HepG2 (cell line): ENCODE measurements at regions not wholly inside any gene's neighbourhood (a gene's known extent, or its start where the extent isn't known, plus 50 kb on each side); places are given as distances from the start of the nearest gene placed in this dataset.

Experiments used
- ATAC-seq: fragments of 200-7000 bp; cut with Tn5 transposase; 3 replicates; pipeline ENCODE4 v1.9.1; 2020; ENCODE audit warnings: mild to moderate bottlenecking, moderate library complexity
- BruUV-seq: library from RNA; stranded (reverse); fragments of 400-500 nt; replicated peaks from 2 replicates; lab custom pipeline; 2021; lab: Mats Ljungman, UMichigan
- CTCF ChIA-PET: fragments of 300-600 bp; formaldehyde crosslinking; extraction: SDS; loops from one replicate; lab custom pipeline; 2021; ENCODE audit warnings: low total read pairs, inconsistent platforms, low intra/inter-chr PET ratio; lab: Yijun Ruan, JAX
- POLR2A ChIA-PET: fragments of 350-600 bp; sonication (Branson Sonifier 250); formaldehyde crosslinking; loops from one replicate; lab custom pipeline; 2020; ENCODE audit warnings: antibody characterized with exemption, inconsistent platforms; lab: Yijun Ruan, JAX
- DNase-seq: peaks from one replicate; pipeline ENCODE4 v3.0.0-alpha.2; 2015; ENCODE audit warnings: low spot score
- FAIRE-seq: peaks from 3 replicates; lab custom pipeline; 2011; peaks lifted over from hg19 to GRCh38; lab: Jason Lieb, UNC
- H2AFZ ChIP-seq: one replicate; pipeline ENCODE4 v1.6.1; 2011; ENCODE audit warnings: low read length, inconsistent platforms
- H3K27ac ChIP-seq: fragments of 300-600 bp; 3 replicates; pipeline ENCODE4 v1.8.0; 2011; ENCODE audit warnings: mixed run types, mild to moderate bottlenecking, mixed read lengths, low read length, inconsistent platforms; ENCODE audit not compliant: insufficient read depth; ENCODE audit errors: extremely low read length
- H3K27me3 ChIP-seq, 2 experiments: fragments of 200-600 bp in 1 of 2; 2 replicates in 1 of 2; 3 replicates in 1 of 2; pipeline versions ENCODE4 v1.6.0 to v1.8.0; 2011; ENCODE audit warnings: low read length in 2 of 2, mild to moderate bottlenecking in 2 of 2, moderate library complexity in 2 of 2, inconsistent platforms in 1 of 2; ENCODE audit not compliant: insufficient read depth in 2 of 2, control insufficient read depth in 1 of 2
- H3K36me3 ChIP-seq, 2 experiments: fragments of 200-600 bp in 1 of 2; replicated peaks in 1 of 2; 2 replicates in 1 of 2; 3 replicates in 1 of 2; pipeline versions ENCODE4 v1.5.1 to v1.8.0; 2011; ENCODE audit warnings: low read length in 2 of 2, inconsistent platforms in 1 of 2; ENCODE audit not compliant: insufficient read depth in 2 of 2, control insufficient read depth in 1 of 2
- H3K4me1 ChIP-seq: 2 replicates; pipeline ENCODE4 v1.5.1; 2012; ENCODE audit warnings: low read length, inconsistent platforms; ENCODE audit not compliant: insufficient read depth
- H3K4me2 ChIP-seq: 2 replicates; pipeline ENCODE4 v1.6.0; 2011; ENCODE audit warnings: low read depth, low read length, inconsistent platforms
- H3K4me3 ChIP-seq, 3 experiments: fragments of 200-600 bp in 1 of 3; sonication (generic), shearing (Covaris generic) in 1 of 3; replicated peaks in 1 of 3; 2 replicates each; pipeline ENCODE4 v1.5.1; 2011 to 2016; ENCODE audit warnings: low read length in 3 of 3, inconsistent platforms in 2 of 3, low read depth in 2 of 3, mild to moderate bottlenecking in 2 of 3, control low read depth in 1 of 3, mixed read lengths in 1 of 3; ENCODE audit not compliant: insufficient read depth in 1 of 3
- H3K79me2 ChIP-seq: one replicate; pipeline ENCODE4 v1.6.1; 2011; ENCODE audit warnings: low read length, inconsistent platforms; ENCODE audit not compliant: insufficient read depth
- H3K9ac ChIP-seq: 2 replicates; pipeline ENCODE4 v1.6.0; 2011; ENCODE audit warnings: mild to moderate bottlenecking, low read depth, low read length, inconsistent platforms; ENCODE audit not compliant: insufficient read depth
- H3K9me3 ChIP-seq: 2 replicates; pipeline ENCODE4 v1.5.1; 2012; ENCODE audit warnings: mild to moderate bottlenecking, low read length
- H4K20me1 ChIP-seq: 2 replicates; pipeline ENCODE4 v1.6.0; 2011; ENCODE audit warnings: inconsistent platforms, mild to moderate bottlenecking, low read length, moderate library complexity; ENCODE audit not compliant: insufficient read depth
- ATF7 ChIP-seq, 2 experiments: fragments of 450-650 bp in 1 of 2; sonication (generic) in 1 of 2; formaldehyde crosslinking in 1 of 2; IDR thresholded peaks; 2 replicates each; pipeline versions ENCODE4 v1.4.0 to v1.6.1; 2016 to 2020; ENCODE audit warnings: antibody characterized with exemption in 1 of 2, mild to moderate bottlenecking in 1 of 2, missing genetic modification reagents in 1 of 2
- CHCHD3 ChIP-seq: sonication (generic); formaldehyde crosslinking; IDR thresholded peaks from 2 replicates; pipeline ENCODE4 v1.8.0; 2022; ENCODE audit warnings: mild to moderate bottlenecking, missing genetic modification reagents, moderate library complexity
- HMGXB3 ChIP-seq: sonication (generic); formaldehyde crosslinking; IDR thresholded peaks from 2 replicates; pipeline ENCODE4 v1.4.0; 2020; ENCODE audit warnings: missing genetic modification reagents, borderline replicate concordance
- NKX3-1 ChIP-seq: sonication (generic); formaldehyde crosslinking; IDR thresholded peaks from 2 replicates; pipeline ENCODE4 v1.5.0; 2020; ENCODE audit warnings: missing genetic modification reagents
- WGBS: methylation state at CpG from one replicate; pipeline ENCODE4 v1.1.6; 2017; ENCODE audit warnings: low lambda C conversion rate; 5-methylcytosine and 5-hydroxymethylcytosine counted together
- in situ Hi-C: cut with HindIII; loops from 2 replicates; pipeline ENCODE4 v1.10.0; 2017; ENCODE audit warnings: low pct_unique_long_range_greater_than_20kb; ENCODE audit not compliant: extremely low pct_ligation_motif_present
- intact Hi-C: fragments of 100-400 bp; cut with micrococcal nuclease; formaldehyde crosslinking; loops from one replicate; pipeline ENCODE4 v1.10.0; 2022; ENCODE audit not compliant: unreplicated experiment
- TF ChIP-seq, protein P1 (sequence below): sonication (generic); formaldehyde crosslinking; IDR thresholded peaks from one replicate; pipeline ENCODE4 v1.5.1; 2020; ENCODE audit warnings: mild to moderate bottlenecking, missing genetic modification reagents; ENCODE audit errors: not compliant biosample characterization

- intact Hi-C loops = no loop called here
- H2AFZ ChIP-seq = no peak overlapping the region
- FAIRE-seq (no peak), ATAC-seq (no peak), DNase-seq (no peak)
- TF ChIP-seq NKX3-1 = no peak
- TF ChIP-seq ATF7 (IDR thresholded peaks at IDR 0.05) = peak; percentile 89
- no peak for TF ChIP-seq ATF7 (CRISPR knock-in tag; IDR thresholded peaks at IDR 0.05)
- in situ Hi-C loops = no loop called here
- H3K9ac ChIP-seq = no peak overlapping the region
- ChIA-PET POLR2A (no interaction called here), CTCF (no interaction called here)
- no peaks in the 10 kb centered on the region for H3K36me3 ChIP-seq
- no peaks in the 10 kb centered on the region for H4K20me1 ChIP-seq
- no peak overlapping the region for H3K4me3 ChIP-seq
- H3K27me3 ChIP-seq = no peaks in the 10 kb centered on the region
- H3K27ac ChIP-seq = no peak overlapping the region
- no TSS peak for BruUV-seq
- no peaks in the 10 kb centered on the region for H3K9me3 ChIP-seq
- H3K4me2 ChIP-seq = no peak overlapping the region
- H3K4me1 ChIP-seq = no peaks in the 10 kb centered on the region
- H3K79me2 ChIP-seq = no peaks in the 10 kb centered on the region
These were observed 1096.5 kb downstream of the NR2F1-AS1 start for GRCh38 chr5:92484484-92484883.

DNA sequence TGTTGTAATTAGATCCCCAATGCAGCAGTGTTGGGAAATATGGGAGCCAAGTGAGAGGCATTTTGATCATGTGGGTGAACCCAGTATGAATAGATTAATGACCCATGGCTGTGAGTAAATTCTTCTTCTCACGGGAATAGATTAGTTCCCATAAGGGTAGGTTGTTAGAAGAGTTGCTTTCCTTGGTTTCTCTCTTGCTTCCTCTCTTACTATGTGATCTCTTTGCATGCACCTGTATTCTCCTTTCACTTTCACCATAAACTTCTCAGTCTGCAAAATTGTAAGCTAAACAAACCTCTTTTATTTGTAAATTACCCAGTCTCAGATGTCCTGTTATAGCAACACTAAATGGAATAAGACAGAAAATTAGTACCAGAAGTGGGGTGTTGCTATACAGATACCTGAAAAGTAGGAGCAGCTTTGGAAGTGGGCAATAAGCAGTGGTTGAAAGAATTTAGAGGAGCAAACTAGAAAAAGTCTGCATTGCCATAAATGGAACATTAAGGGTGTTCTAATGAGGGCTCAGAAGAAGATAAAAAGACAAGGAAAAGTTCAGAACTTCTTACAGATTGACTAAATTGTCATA, 1090.0 kb upstream of the ARRDC3 start:
- H3K79me2 ChIP-seq = no peaks in the 10 kb centered on the region
- no peaks in the 10 kb centered on the region for H4K20me1 ChIP-seq
- ATAC-seq (no peak), FAIRE-seq (no peak), DNase-seq (no peak)
- no peaks in the 10 kb centered on the region for H3K36me3 ChIP-seq
- ChIA-PET CTCF (no interaction called here), POLR2A (no interaction called here)
- no peaks in the 10 kb centered on the region for H3K27me3 ChIP-seq
- 0% methylated on average over 1 of the region's 1 CpG for WGBS
- H3K9me3 ChIP-seq = peaks cover 7% of the 10 kb centered on the region
- H3K27ac ChIP-seq = no peak overlapping the region
- no peak overlapping the region for H3K4me3 ChIP-seq
- H3K4me2 ChIP-seq = no peak overlapping the region
- intact Hi-C loops (no loop called here), in situ Hi-C loops (no loop called here)
- no TSS peak for BruUV-seq
- no peak overlapping the region for H3K9ac ChIP-seq
- no peak overlapping the region for H2AFZ ChIP-seq
- H3K4me1 ChIP-seq = no peaks in the 10 kb centered on the region
- TF ChIP-seq, protein P1, sequence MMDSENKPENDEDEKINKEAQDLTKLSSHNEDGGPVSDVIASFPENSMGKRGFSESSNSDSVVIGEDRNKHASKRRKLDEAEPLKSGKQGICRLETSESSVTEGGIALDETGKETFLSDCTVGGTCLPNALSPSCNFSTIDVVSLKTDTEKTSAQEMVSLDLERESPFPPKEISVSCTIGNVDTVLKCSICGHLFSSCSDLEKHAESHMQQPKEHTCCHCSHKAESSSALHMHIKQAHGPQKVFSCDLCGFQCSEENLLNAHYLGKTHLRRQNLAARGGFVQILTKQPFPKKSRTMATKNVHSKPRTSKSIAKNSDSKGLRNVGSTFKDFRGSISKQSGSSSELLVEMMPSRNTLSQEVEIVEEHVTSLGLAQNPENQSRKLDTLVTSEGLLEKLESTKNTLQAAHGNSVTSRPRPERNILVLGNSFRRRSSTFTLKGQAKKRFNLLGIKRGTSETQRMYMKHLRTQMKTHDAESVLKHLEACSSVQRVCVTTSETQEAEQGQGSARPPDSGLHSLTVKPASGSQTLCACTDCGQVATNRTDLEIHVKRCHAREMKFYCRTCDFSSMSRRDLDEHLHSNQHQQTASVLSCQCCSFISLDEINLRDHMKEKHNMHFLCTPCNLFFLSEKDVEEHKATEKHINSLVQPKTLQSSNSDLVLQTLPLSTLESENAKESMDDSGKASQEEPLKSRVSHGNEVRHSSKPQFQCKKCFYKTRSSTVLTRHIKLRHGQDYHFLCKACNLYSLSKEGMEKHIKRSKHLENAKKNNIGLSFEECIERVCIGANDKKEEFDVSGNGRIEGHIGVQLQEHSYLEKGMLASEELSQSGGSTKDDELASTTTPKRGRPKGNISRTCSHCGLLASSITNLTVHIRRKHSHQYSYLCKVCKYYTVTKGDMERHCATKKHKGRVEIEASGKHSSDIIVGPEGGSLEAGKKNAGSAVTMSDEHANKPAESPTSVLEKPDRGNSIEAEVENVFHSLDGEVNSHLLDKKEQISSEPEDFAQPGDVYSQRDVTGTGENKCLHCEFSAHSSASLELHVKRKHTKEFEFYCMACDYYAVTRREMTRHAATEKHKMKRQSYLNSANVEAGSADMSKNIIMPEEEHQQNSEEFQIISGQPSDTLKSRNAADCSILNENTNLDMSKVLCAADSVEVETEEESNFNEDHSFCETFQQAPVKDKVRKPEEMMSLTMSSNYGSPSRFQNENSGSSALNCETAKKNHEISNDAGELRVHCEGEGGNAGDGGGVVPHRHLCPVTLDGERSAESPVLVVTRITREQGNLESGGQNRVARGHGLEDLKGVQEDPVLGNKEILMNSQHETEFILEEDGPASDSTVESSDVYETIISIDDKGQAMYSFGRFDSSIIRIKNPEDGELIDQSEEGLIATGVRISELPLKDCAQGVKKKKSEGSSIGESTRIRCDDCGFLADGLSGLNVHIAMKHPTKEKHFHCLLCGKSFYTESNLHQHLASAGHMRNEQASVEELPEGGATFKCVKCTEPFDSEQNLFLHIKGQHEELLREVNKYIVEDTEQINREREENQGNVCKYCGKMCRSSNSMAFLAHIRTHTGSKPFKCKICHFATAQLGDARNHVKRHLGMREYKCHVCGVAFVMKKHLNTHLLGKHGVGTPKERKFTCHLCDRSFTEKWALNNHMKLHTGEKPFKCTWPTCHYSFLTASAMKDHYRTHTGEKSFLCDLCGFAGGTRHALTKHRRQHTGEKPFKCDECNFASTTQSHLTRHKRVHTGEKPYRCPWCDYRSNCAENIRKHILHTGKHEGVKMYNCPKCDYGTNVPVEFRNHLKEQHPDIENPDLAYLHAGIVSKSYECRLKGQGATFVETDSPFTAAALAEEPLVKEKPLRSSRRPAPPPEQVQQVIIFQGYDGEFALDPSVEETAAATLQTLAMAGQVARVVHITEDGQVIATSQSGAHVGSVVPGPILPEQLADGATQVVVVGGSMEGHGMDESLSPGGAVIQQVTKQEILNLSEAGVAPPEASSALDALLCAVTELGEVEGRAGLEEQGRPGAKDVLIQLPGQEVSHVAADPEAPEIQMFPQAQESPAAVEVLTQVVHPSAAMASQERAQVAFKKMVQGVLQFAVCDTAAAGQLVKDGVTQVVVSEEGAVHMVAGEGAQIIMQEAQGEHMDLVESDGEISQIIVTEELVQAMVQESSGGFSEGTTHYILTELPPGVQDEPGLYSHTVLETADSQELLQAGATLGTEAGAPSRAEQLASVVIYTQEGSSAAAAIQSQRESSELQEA = no peak
- no peak for TF ChIP-seq CHCHD3 (CRISPR knock-in tag)
- TF ChIP-seq HMGXB3 (CRISPR knock-in tag) = no peak
